OCI-LY1 (cell line): ENCODE measurements at regions not wholly inside any gene's neighbourhood (a gene's known extent, or its start where the extent isn't known, plus 50 kb on each side); places are given as distances from the start of the nearest gene placed in this dataset.

Source experiments
- H2AFZ ChIP-seq: fragments of 200-600 bp; sonication (generic), shearing (Covaris generic); 2 replicates; pipeline ENCODE4 v1.6.0; 2014; ENCODE audit warnings: antibody characterized with exemption, mild to moderate bottlenecking, low read length
- H3F3A ChIP-seq: fragments of 200-600 bp; sonication (generic), shearing (Covaris generic); 2 replicates; pipeline ENCODE4 v1.6.0; 2014; ENCODE audit warnings: mild to moderate bottlenecking, antibody characterized with exemption, low read length, moderate library complexity; ENCODE audit not compliant: insufficient read depth
- H3K27ac ChIP-seq: fragments of 200-600 bp; sonication (generic); 2 replicates; pipeline ENCODE4 v1.5.1; 2014; ENCODE audit warnings: low read length, mixed run types, mild to moderate bottlenecking, low read depth; ENCODE audit not compliant: poor library complexity, severe bottlenecking
- H3K27me3 ChIP-seq: fragments of 200-600 bp; sonication (generic); 2 replicates; pipeline ENCODE4 v1.6.0; 2014; ENCODE audit warnings: antibody characterized with exemption, mild to moderate bottlenecking, low read length, moderate library complexity; ENCODE audit not compliant: insufficient read depth
- H3K36me3 ChIP-seq: fragments of 200-600 bp; sonication (generic); 2 replicates; pipeline ENCODE4 v1.6.1; 2014; ENCODE audit warnings: mild to moderate bottlenecking, antibody characterized with exemption, low read length, moderate library complexity, mixed read lengths; ENCODE audit not compliant: insufficient read depth
- H3K4me1 ChIP-seq: fragments of 200-600 bp; sonication (generic); 2 replicates; pipeline ENCODE4 v1.5.1; 2014; ENCODE audit warnings: mild to moderate bottlenecking, low read length, moderate library complexity; ENCODE audit not compliant: insufficient read depth, severe bottlenecking
- H3K4me2 ChIP-seq: fragments of 200-600 bp; sonication (generic), shearing (Covaris generic); 2 replicates; pipeline ENCODE4 v1.6.1; 2014; ENCODE audit warnings: low read length
- H3K4me3 ChIP-seq: fragments of 200-600 bp; sonication (generic); 2 replicates; pipeline ENCODE4 v1.5.1; 2014; ENCODE audit warnings: low read length, low read depth, mild to moderate bottlenecking, mixed read lengths; ENCODE audit not compliant: poor library complexity, severe bottlenecking
- H3K79me2 ChIP-seq: fragments of 200-600 bp; shearing (Covaris generic); 2 replicates; pipeline ENCODE4 v1.6.1; 2016; ENCODE audit warnings: mixed run types, low read length, mixed read lengths; ENCODE audit not compliant: insufficient read depth
- H3K9ac ChIP-seq: fragments of 200-600 bp; sonication (generic), shearing (Covaris generic); 2 replicates; pipeline ENCODE4 v1.6.1; 2014; ENCODE audit warnings: mild to moderate bottlenecking, low read length, mixed read lengths
- H3K9me2 ChIP-seq: fragments of 200-600 bp; sonication (generic), shearing (Covaris generic); 2 replicates; pipeline ENCODE4 v1.6.1; 2014; ENCODE audit warnings: low read depth, mild to moderate bottlenecking, low read length, mixed read lengths
- H3K9me3 ChIP-seq: fragments of 200-600 bp; shearing (Covaris generic); 2 replicates; pipeline ENCODE4 v1.6.1; 2014; ENCODE audit warnings: low read length, mixed read lengths
- H4K20me1 ChIP-seq: fragments of 200-600 bp; sonication (generic), shearing (Covaris generic); 2 replicates; pipeline ENCODE4 v1.6.0; 2016; ENCODE audit warnings: mild to moderate bottlenecking, low read length; ENCODE audit not compliant: insufficient read depth
- EZH2 ChIP-seq: fragments of 200-600 bp; sonication (generic), shearing (Covaris generic); IDR thresholded peaks from 2 replicates; pipeline ENCODE4 v1.8.0; 2017; ENCODE audit warnings: borderline replicate concordance, mixed run types, mild to moderate bottlenecking, antibody characterized with exemption, low read length, moderate library complexity, mixed read lengths
- TF ChIP-seq, protein P1 (sequence below): fragments of 200-600 bp; sonication (generic), shearing (Covaris generic); IDR thresholded peaks from 2 replicates; pipeline ENCODE4 v1.5.1; 2017; ENCODE audit warnings: mild to moderate bottlenecking, antibody characterized with exemption, low read length, moderate library complexity, mixed read lengths

DNA sequence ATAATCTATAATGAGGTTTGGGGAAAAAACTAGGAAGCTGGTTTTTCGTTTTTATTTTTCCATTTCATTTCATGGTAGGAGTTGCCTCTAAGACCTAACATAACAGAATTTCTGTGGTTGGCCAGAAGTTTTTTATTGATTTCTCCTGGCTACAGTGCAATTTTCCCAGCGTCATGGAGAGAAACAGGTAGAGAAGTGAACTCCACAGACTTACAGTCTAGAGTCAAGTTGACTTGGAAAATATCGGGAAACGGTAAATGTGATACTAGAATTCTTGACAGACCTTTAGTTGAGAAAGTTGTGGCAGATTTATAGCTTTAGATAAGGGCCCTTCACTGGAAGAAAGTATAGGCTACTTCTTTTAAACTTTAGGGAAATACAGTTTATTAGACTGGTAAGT is 238.3 kb downstream of the DOK5 start:
- H3K9ac ChIP-seq = no peak overlapping the region
- no peaks in the 10 kb centered on the region for H3K36me3 ChIP-seq
- no peaks in the 10 kb centered on the region for H4K20me1 ChIP-seq
- no peaks in the 10 kb centered on the region for H3K9me2 ChIP-seq
- no peak overlapping the region for H3K27ac ChIP-seq
- H3K4me3 ChIP-seq = no peak overlapping the region
- no peaks in the 10 kb centered on the region for H3K9me3 ChIP-seq
- no peak overlapping the region for H3K4me2 ChIP-seq
- no peak overlapping the region for H2AFZ ChIP-seq
- H3K79me2 ChIP-seq = no peaks in the 10 kb centered on the region
- H3K4me1 ChIP-seq = no peaks in the 10 kb centered on the region
- no peaks in the 10 kb centered on the region for H3F3A ChIP-seq
- TF ChIP-seq EZH2 = no peak
- TF ChIP-seq, protein P1, sequence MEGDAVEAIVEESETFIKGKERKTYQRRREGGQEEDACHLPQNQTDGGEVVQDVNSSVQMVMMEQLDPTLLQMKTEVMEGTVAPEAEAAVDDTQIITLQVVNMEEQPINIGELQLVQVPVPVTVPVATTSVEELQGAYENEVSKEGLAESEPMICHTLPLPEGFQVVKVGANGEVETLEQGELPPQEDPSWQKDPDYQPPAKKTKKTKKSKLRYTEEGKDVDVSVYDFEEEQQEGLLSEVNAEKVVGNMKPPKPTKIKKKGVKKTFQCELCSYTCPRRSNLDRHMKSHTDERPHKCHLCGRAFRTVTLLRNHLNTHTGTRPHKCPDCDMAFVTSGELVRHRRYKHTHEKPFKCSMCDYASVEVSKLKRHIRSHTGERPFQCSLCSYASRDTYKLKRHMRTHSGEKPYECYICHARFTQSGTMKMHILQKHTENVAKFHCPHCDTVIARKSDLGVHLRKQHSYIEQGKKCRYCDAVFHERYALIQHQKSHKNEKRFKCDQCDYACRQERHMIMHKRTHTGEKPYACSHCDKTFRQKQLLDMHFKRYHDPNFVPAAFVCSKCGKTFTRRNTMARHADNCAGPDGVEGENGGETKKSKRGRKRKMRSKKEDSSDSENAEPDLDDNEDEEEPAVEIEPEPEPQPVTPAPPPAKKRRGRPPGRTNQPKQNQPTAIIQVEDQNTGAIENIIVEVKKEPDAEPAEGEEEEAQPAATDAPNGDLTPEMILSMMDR = no peak
- H3K27me3 ChIP-seq = no peaks in the 10 kb centered on the region

DNA sequence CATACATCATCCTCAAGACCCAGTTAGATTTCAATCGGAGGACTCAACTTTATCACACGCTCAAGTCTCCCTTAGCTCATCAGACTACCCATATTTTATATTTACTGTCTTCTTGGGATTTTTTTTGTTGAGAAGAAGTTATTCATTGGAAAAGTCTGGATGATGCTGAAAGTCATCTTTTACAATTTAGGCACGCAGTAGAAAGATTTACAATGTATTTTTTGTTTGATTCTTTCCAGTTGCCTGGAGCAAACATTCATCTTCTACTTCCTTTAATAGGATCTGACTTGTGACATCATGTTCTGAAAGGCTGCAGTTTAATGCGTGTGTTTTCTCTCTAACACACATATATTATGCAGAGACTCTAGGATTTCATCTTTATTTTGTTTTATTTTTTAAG is 235.7 kb downstream of the DOK5 start:
- H3K9me3 ChIP-seq = no peaks in the 10 kb centered on the region
- no peaks in the 10 kb centered on the region for H3K27me3 ChIP-seq
- H3K27ac ChIP-seq = no peak overlapping the region
- H3K9ac ChIP-seq = no peak overlapping the region
- H3K4me3 ChIP-seq = no peak overlapping the region
- no peaks in the 10 kb centered on the region for H3K9me2 ChIP-seq
- H3K79me2 ChIP-seq = no peaks in the 10 kb centered on the region
- no peaks in the 10 kb centered on the region for H3K4me1 ChIP-seq
- H3K36me3 ChIP-seq = no peaks in the 10 kb centered on the region
- H4K20me1 ChIP-seq = no peaks in the 10 kb centered on the region
- no peak overlapping the region for H2AFZ ChIP-seq
- TF ChIP-seq EZH2 = no peak
- TF ChIP-seq, protein P1 = no peak
- H3F3A ChIP-seq = no peaks in the 10 kb centered on the region
- no peak overlapping the region for H3K4me2 ChIP-seq

DNA sequence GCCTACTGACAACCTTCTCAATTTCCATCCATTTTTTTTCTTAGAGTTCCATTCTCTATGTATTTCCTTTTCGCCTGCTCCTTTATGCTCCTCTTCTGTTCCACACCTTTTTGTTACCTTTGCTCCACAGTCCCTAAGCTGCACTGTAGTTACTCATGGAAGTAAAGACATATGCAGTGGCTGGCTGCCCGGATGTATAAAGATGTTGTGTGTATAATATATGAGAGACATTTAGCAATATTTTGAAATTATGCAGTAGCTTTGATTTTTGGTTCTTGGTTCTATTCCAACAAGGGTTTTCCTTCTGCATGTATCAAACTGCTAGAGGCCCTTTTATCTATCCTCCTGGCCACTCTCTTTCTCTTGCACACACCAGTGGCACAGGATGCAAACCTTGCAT is 234.9 kb downstream of the DOK5 start:
- Histone ChIP-seq H3K27me3 (no peaks in the 10 kb centered on the region), H3F3A (no peaks in the 10 kb centered on the region), H3K4me1 (no peaks in the 10 kb centered on the region), H3K4me3 (no peak overlapping the region), H3K36me3 (no peaks in the 10 kb centered on the region), H3K9ac (no peak overlapping the region), H2AFZ (no peak overlapping the region), H4K20me1 (no peaks in the 10 kb centered on the region), H3K9me3 (no peaks in the 10 kb centered on the region), H3K79me2 (no peaks in the 10 kb centered on the region), H3K27ac (no peak overlapping the region), H3K9me2 (no peaks in the 10 kb centered on the region), H3K4me2 (no peak overlapping the region)
- TF ChIP-seq, protein P1 = no peak
- TF ChIP-seq EZH2 = no peak
